ENCODE measurements at regions not wholly inside any gene's neighbourhood (a gene's known extent, or its start where the extent isn't known, plus 50 kb on each side); places are given as distances from the start of the nearest gene placed in this dataset.

- TF ChIP-seq ZBTB8A (IDR thresholded peaks at IDR 0.05; ENCODE audit: partially characterized antibody) (no peak), ZZZ3 (IDR thresholded peaks at IDR 0.05) (no peak), MAFK (IDR thresholded peaks at IDR 0.05; ENCODE audit: low read length) (no peak), HNRNPH1 (optimal IDR thresholded peaks at IDR 0.05; ENCODE audit: low read depth, low read length) (no peak), ZBTB33 (CRISPR knock-in tag; IDR thresholded peaks at IDR 0.05) (no peak), LEF1 (IDR thresholded peaks at IDR 0.05) (no peak), CTCF (IDR thresholded peaks at IDR 0.05 in 2 of 3, conservative IDR thresholded peaks at IDR 0.05 in 1 of 3; ENCODE audit: insufficient read depth in 2 of 3, low read depth in 1 of 3, low read length in 3 of 3) (no peak), ZNF586 (CRISPR knock-in tag; conservative IDR thresholded peaks at IDR 0.05) (no peak), CCAR2 (IDR thresholded peaks at IDR 0.05; ENCODE audit: low read depth, low read length) (no peak)
Observed at GRCh38 chrX:114267142-114267541, 316.7 kb upstream of the HTR2C start.

Measured in K562 (cell line).